OCI-LY3 (cell line): ENCODE measurements at regions not wholly inside any gene's neighbourhood (a gene's known extent, or its start where the extent isn't known, plus 50 kb on each side); places are given as distances from the start of the nearest gene placed in this dataset.

Experiments
- H2AFZ ChIP-seq: fragments of 200-600, 300-600 bp; shearing (Covaris generic); 2 replicates; pipeline ENCODE4 v1.6.0; 2014; ENCODE audit warnings: antibody characterized with exemption, low read depth, low read length
- H3K27ac ChIP-seq: fragments of 200-600, 300-600 bp; sonication (generic); 2 replicates; pipeline ENCODE4 v1.5.1; 2014; ENCODE audit warnings: mild to moderate bottlenecking, low read length, moderate library complexity, mixed read lengths
- H3K27me3 ChIP-seq: fragments of 200-600, 300-600 bp; sonication (generic); 2 replicates; pipeline ENCODE4 v1.6.1; 2014; ENCODE audit warnings: low read depth, low read length, mixed read lengths
- H3K36me3 ChIP-seq: fragments of 200-600, 300-600 bp; sonication (generic); replicated peaks from 2 replicates; pipeline ENCODE3; 2014; ENCODE audit warnings: low read depth, low read length, mixed read lengths
- H3K4me1 ChIP-seq: fragments of 300-600, 200-600 bp; sonication (generic); 2 replicates; pipeline ENCODE4 v1.6.1; 2014; ENCODE audit warnings: low read length, mixed read lengths
- H3K4me2 ChIP-seq: fragments of 200-600, 300-600 bp; sonication (generic); 2 replicates; pipeline ENCODE4 v1.6.1; 2014; ENCODE audit warnings: low read length, mixed read lengths
- H3K4me3 ChIP-seq: fragments of 300-600, 200-600 bp; sonication (generic); 2 replicates; pipeline ENCODE4 v1.5.1; 2014; ENCODE audit warnings: antibody characterized with exemption, mild to moderate bottlenecking, low read length, moderate library complexity
- H3K79me2 ChIP-seq: fragments of 300-600, 200-600 bp; shearing (Covaris generic); 2 replicates; pipeline ENCODE4 v1.6.1; 2014; ENCODE audit warnings: mild to moderate bottlenecking, low read length, mixed read lengths
- H3K9ac ChIP-seq: fragments of 300-600, 200-600 bp; shearing (Covaris generic); 2 replicates; pipeline ENCODE4 v1.6.0; 2014; ENCODE audit warnings: mild to moderate bottlenecking, low read length, moderate library complexity
- H3K9me3 ChIP-seq: fragments of 200-600, 300-600 bp; shearing (Covaris generic); 2 replicates; pipeline ENCODE4 v1.6.1; 2014; ENCODE audit warnings: low read length, mixed read lengths; ENCODE audit not compliant: insufficient read depth
- H4K20me1 ChIP-seq: fragments of 200-600, 300-600 bp; sonication (generic); 2 replicates; pipeline ENCODE4 v1.6.1; 2016; ENCODE audit warnings: low read length, mixed read lengths; ENCODE audit not compliant: insufficient read depth
- EZH2phosphoT487 ChIP-seq: fragments of 200-600 bp; shearing (Covaris generic); IDR thresholded peaks from 2 replicates; pipeline ENCODE4 v1.6.1; 2018; ENCODE audit warnings: antibody characterized with exemption, mixed run types, low read depth
- TF ChIP-seq, protein P1 (sequence below): fragments of 200-600, 300-600 bp; sonication (generic); IDR thresholded peaks from 2 replicates; pipeline ENCODE4 v1.5.1; 2014; ENCODE audit warnings: antibody characterized with exemption, low read length, low read depth

DNA sequence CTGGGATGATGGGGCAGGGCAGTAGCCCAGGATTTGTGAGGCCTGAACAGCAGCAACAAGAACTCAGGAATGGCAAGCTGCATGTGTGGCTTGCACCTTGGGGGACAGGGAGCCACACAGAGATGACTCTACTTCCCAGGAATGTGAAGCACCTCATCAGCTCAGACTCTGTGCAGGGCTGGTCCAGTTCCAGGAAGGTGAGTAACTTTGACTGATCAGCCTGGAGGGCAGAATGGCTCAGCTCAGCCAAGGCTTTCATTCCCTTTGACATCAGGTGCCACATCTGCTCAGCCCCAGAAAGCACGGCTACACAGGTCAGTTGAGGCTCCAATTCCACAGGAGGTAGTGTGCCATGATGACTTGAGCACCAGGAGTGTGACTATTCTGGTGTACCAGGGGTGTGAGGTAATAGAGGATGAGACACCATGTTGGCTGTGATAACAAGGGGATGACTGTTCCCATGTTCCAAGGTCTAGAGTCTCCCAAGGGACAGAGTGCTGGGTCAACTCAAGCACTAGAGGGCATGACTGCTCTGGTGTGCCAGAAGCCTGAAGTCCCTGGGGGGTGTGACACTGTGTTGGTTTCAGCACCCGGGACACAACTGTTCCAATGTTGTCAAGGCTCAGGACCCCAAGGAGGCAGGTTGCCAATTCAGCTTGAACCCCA lies 625.8 kb upstream of the ADGRL2 start:
- Histone ChIP-seq H3K27me3 (no peaks in the 10 kb centered on the region), H3K4me3 (no peak overlapping the region), H4K20me1 (no peaks in the 10 kb centered on the region), H3K36me3 (no peaks in the 10 kb centered on the region), H3K4me2 (no peak overlapping the region), H3K4me1 (no peaks in the 10 kb centered on the region), H3K9me3 (no peaks in the 10 kb centered on the region; the same call in 1 of the 2 replicates), H3K27ac (no peak overlapping the region), H3K9ac (no peak overlapping the region), H3K79me2 (no peaks in the 10 kb centered on the region), H2AFZ (no peak overlapping the region)
- no peak for TF ChIP-seq EZH2phosphoT487
- TF ChIP-seq, protein P1, sequence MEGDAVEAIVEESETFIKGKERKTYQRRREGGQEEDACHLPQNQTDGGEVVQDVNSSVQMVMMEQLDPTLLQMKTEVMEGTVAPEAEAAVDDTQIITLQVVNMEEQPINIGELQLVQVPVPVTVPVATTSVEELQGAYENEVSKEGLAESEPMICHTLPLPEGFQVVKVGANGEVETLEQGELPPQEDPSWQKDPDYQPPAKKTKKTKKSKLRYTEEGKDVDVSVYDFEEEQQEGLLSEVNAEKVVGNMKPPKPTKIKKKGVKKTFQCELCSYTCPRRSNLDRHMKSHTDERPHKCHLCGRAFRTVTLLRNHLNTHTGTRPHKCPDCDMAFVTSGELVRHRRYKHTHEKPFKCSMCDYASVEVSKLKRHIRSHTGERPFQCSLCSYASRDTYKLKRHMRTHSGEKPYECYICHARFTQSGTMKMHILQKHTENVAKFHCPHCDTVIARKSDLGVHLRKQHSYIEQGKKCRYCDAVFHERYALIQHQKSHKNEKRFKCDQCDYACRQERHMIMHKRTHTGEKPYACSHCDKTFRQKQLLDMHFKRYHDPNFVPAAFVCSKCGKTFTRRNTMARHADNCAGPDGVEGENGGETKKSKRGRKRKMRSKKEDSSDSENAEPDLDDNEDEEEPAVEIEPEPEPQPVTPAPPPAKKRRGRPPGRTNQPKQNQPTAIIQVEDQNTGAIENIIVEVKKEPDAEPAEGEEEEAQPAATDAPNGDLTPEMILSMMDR = no peak

DNA sequence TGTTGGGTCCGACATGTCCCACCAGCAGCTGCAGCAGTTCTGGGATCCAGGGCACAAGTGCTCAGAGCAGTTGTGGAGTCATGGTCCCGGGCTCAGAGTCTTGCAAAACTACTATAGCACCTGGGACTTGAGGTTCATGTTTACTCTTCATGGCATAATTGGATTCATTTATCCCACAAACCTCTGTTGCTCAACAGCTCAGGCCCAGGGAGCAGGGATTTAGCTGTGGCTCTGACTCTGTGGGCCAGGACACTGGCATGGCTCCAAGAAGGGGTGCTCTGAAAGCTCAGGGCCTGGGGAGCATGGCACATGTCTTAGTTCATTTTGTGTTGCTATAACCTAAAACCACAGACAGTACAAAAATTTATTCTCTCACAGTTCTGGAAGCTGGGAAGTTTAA lies 626.7 kb upstream of the ADGRL2 start:
- no peak for TF ChIP-seq EZH2phosphoT487
- TF ChIP-seq, protein P1 = no peak
- no peaks in the 10 kb centered on the region; the same call in 1 of the 2 replicates for H3K9me3 ChIP-seq
- no peak overlapping the region for H3K9ac ChIP-seq
- no peaks in the 10 kb centered on the region for H3K4me1 ChIP-seq
- no peaks in the 10 kb centered on the region for H4K20me1 ChIP-seq
- no peaks in the 10 kb centered on the region for H3K79me2 ChIP-seq
- no peaks in the 10 kb centered on the region for H3K27me3 ChIP-seq
- no peak overlapping the region for H3K27ac ChIP-seq
- H3K4me2 ChIP-seq = no peak overlapping the region
- no peaks in the 10 kb centered on the region for H3K36me3 ChIP-seq
- no peak overlapping the region for H3K4me3 ChIP-seq
- H2AFZ ChIP-seq = no peak overlapping the region

DNA sequence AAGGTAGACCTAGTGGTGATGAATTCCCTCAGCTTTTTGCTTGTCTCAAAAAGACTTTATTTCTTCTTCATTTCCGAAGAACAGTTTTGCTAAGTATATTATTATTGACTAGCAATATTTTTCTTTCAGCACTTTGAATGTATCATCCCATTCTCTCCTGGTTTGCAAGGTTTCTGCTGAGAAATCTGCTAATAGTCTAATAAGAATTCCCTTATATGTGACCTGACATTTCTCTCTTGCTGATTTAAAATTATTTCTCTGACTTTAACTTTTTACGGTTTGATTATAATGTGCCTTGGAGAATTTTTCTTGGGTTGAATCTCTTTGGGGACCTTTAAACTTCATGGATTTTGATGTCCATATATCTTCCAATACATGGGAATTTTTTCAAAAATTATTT lies 628.3 kb upstream of the ADGRL2 start:
- no peaks in the 10 kb centered on the region for H3K36me3 ChIP-seq
- H3K27me3 ChIP-seq = no peaks in the 10 kb centered on the region
- H3K4me2 ChIP-seq = no peak overlapping the region
- H3K9ac ChIP-seq = no peak overlapping the region
- H3K27ac ChIP-seq = no peak overlapping the region
- TF ChIP-seq, protein P1 = no peak
- TF ChIP-seq EZH2phosphoT487 = no peak
- H4K20me1 ChIP-seq = no peaks in the 10 kb centered on the region
- no peaks in the 10 kb centered on the region for H3K79me2 ChIP-seq
- no peak overlapping the region for H2AFZ ChIP-seq
- H3K4me3 ChIP-seq = no peak overlapping the region
- H3K9me3 ChIP-seq = no peaks in the 10 kb centered on the region; the same call in 1 of the 2 replicates
- H3K4me1 ChIP-seq = no peaks in the 10 kb centered on the region

DNA sequence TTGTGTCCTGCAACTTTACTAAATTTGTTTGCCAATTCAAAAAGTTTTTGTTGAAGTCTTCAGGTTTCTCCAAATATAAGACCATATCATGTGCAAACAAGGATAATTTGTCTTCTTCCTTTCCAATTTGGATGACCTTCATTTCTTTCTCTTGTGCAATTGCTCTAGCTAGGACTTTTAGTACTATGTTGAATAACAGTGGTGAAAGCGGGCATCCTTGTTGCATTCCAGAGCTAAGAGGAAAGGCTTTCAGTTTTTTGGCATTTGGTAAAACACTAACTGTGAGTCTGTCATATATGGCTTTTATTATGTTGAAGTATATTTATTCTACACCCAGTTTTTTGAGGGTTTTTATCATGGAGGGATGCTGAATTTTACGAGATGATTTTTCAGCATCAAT lies 630.0 kb upstream of the ADGRL2 start:
- no peak overlapping the region for H2AFZ ChIP-seq
- H3K79me2 ChIP-seq = no peaks in the 10 kb centered on the region
- no peak overlapping the region for H3K9ac ChIP-seq
- no peaks in the 10 kb centered on the region for H3K36me3 ChIP-seq
- no peaks in the 10 kb centered on the region for H3K27me3 ChIP-seq
- H3K4me1 ChIP-seq = no peaks in the 10 kb centered on the region
- H3K27ac ChIP-seq = no peak overlapping the region
- no peaks in the 10 kb centered on the region for H4K20me1 ChIP-seq
- H3K4me3 ChIP-seq = no peak overlapping the region
- no peaks in the 10 kb centered on the region; the same call in 1 of the 2 replicates for H3K9me3 ChIP-seq
- no peak for TF ChIP-seq EZH2phosphoT487
- TF ChIP-seq, protein P1 = no peak
- H3K4me2 ChIP-seq = no peak overlapping the region
